ENCODE measurements at regions not wholly inside any gene's neighbourhood (a gene's known extent, or its start where the extent isn't known, plus 50 kb on each side); places are given as distances from the start of the nearest gene placed in this dataset.

DNA sequence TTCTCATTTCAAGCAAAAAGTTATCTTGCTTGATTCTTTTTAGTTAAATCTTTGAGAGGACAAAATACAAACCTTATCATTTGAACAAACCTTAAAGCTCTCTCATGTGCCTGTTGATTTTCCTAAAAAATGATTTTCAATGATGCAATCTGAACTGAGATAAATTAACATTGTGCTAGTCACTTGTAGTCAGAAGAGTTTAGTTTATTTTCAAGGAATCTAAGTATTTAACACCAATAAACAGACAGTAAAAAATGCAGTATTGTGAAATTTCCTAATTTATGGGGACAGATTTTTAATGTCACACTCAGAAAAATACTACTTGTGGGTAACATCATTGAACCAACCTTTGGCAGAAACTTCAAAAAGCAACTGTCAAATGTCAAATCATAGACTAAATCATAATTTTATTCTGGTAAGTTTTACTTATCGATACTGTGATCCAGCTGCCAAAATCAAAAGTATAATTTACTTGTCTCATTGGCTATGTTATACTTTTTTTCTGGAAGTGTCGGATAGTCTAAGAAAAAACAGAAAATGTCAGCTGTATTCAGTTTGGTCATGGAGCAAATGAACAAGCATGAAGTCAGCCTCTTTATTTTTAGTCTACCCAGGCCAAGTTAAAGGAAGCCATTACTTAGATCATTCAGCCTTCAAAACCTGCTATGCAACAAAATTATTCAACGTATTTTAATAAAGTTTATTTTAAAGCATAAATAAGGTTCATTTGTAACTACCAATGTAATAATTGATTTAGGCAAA lies 52.4 kb upstream of the FNDC3B start:
- DNase-seq (no peak), ATAC-seq (no peak)
- peaks cover 0 to 9% (median 5%) of the 10 kb centered on the region in 5 donors for H3K27me3 Mint-ChIP-seq
- Histone ChIP-seq H3K9me3 (ENCODE audit: control insufficient read depth in 2 of 3, low read length in 3 of 3) (no peaks in the 10 kb centered on the region), H3K27me3 (ENCODE audit: control insufficient read depth in 2 of 2, insufficient read depth in 2 of 2, low read length in 2 of 2) (no peaks in the 10 kb centered on the region), H3K27ac (ENCODE audit: low read depth, low read length) (no peak overlapping the region), H3K36me3 (ENCODE audit: control insufficient read depth in 2 of 3, insufficient read depth in 3 of 3, low read length in 3 of 3) (no peaks in the 10 kb centered on the region), H3K4me1 (ENCODE audit: control insufficient read depth in 2 of 2, insufficient read depth in 2 of 2, low read length in 2 of 2) (no peaks in the 10 kb centered on the region), H3K4me3 (ENCODE audit: low read length) (no peak overlapping the region)
- intact Hi-C loops (cut with micrococcal nuclease): no loop called here
- H3K36me3 Mint-ChIP-seq: no peaks in the 10 kb centered on the region
- peaks cover 0 to 3% (median 0%) of the 10 kb centered on the region in 11 donors for H3K9me3 Mint-ChIP-seq
- H3K4me3 Mint-ChIP-seq: no peak overlapping the region
- CTCF ChIA-PET: no interaction called here
- POLR2A ChIA-PET: no interaction called here
- H3K27ac Mint-ChIP-seq: no peak overlapping the region
- peaks cover 0 to 7% (median 0%) of the 10 kb centered on the region in 7 donors for H3K4me1 Mint-ChIP-seq

All from naive thymus-derived CD4-positive, alpha-beta T cell (primary cell).